HepG2 (cell line): ENCODE measurements at regions not wholly inside any gene's neighbourhood (a gene's known extent, or its start where the extent isn't known, plus 50 kb on each side); places are given as distances from the start of the nearest gene placed in this dataset.

Experiments
- ATAC-seq: fragments of 200-7000 bp; cut with Tn5 transposase; 3 replicates; pipeline ENCODE4 v1.9.1; 2020; ENCODE audit warnings: mild to moderate bottlenecking, moderate library complexity
- BruUV-seq: library from RNA; stranded (reverse); fragments of 400-500 nt; replicated peaks from 2 replicates; lab custom pipeline; 2021; lab: Mats Ljungman, UMichigan
- CTCF ChIA-PET: fragments of 300-600 bp; formaldehyde crosslinking; extraction: SDS; loops from one replicate; lab custom pipeline; 2021; ENCODE audit warnings: low total read pairs, inconsistent platforms, low intra/inter-chr PET ratio; lab: Yijun Ruan, JAX
- POLR2A ChIA-PET: fragments of 350-600 bp; sonication (Branson Sonifier 250); formaldehyde crosslinking; loops from one replicate; lab custom pipeline; 2020; ENCODE audit warnings: antibody characterized with exemption, inconsistent platforms; lab: Yijun Ruan, JAX
- DNase-seq: peaks from one replicate; pipeline ENCODE4 v3.0.0-alpha.2; 2015; ENCODE audit warnings: low spot score
- FAIRE-seq: peaks from 3 replicates; lab custom pipeline; 2011; peaks lifted over from hg19 to GRCh38; lab: Jason Lieb, UNC
- H2AFZ ChIP-seq: one replicate; pipeline ENCODE4 v1.6.1; 2011; ENCODE audit warnings: low read length, inconsistent platforms
- H3K27ac ChIP-seq: fragments of 300-600 bp; 3 replicates; pipeline ENCODE4 v1.8.0; 2011; ENCODE audit warnings: mixed run types, mild to moderate bottlenecking, mixed read lengths, low read length, inconsistent platforms; ENCODE audit not compliant: insufficient read depth; ENCODE audit errors: extremely low read length
- H3K27me3 ChIP-seq, 2 experiments: fragments of 200-600 bp in 1 of 2; 2 replicates in 1 of 2; 3 replicates in 1 of 2; pipeline versions ENCODE4 v1.6.0 to v1.8.0; 2011; ENCODE audit warnings: low read length in 2 of 2, mild to moderate bottlenecking in 2 of 2, moderate library complexity in 2 of 2, inconsistent platforms in 1 of 2; ENCODE audit not compliant: insufficient read depth in 2 of 2, control insufficient read depth in 1 of 2
- H3K36me3 ChIP-seq, 2 experiments: fragments of 200-600 bp in 1 of 2; replicated peaks in 1 of 2; 2 replicates in 1 of 2; 3 replicates in 1 of 2; pipeline versions ENCODE4 v1.5.1 to v1.8.0; 2011; ENCODE audit warnings: low read length in 2 of 2, inconsistent platforms in 1 of 2; ENCODE audit not compliant: insufficient read depth in 2 of 2, control insufficient read depth in 1 of 2
- H3K4me1 ChIP-seq: 2 replicates; pipeline ENCODE4 v1.5.1; 2012; ENCODE audit warnings: low read length, inconsistent platforms; ENCODE audit not compliant: insufficient read depth
- H3K4me2 ChIP-seq: 2 replicates; pipeline ENCODE4 v1.6.0; 2011; ENCODE audit warnings: low read depth, low read length, inconsistent platforms
- H3K4me3 ChIP-seq, 3 experiments: fragments of 200-600 bp in 1 of 3; sonication (generic), shearing (Covaris generic) in 1 of 3; replicated peaks in 1 of 3; 2 replicates each; pipeline ENCODE4 v1.5.1; 2011 to 2016; ENCODE audit warnings: low read length in 3 of 3, inconsistent platforms in 2 of 3, low read depth in 2 of 3, mild to moderate bottlenecking in 2 of 3, control low read depth in 1 of 3, mixed read lengths in 1 of 3; ENCODE audit not compliant: insufficient read depth in 1 of 3
- H3K79me2 ChIP-seq: one replicate; pipeline ENCODE4 v1.6.1; 2011; ENCODE audit warnings: low read length, inconsistent platforms; ENCODE audit not compliant: insufficient read depth
- H3K9ac ChIP-seq: 2 replicates; pipeline ENCODE4 v1.6.0; 2011; ENCODE audit warnings: mild to moderate bottlenecking, low read depth, low read length, inconsistent platforms; ENCODE audit not compliant: insufficient read depth
- H3K9me3 ChIP-seq: 2 replicates; pipeline ENCODE4 v1.5.1; 2012; ENCODE audit warnings: mild to moderate bottlenecking, low read length
- H4K20me1 ChIP-seq: 2 replicates; pipeline ENCODE4 v1.6.0; 2011; ENCODE audit warnings: inconsistent platforms, mild to moderate bottlenecking, low read length, moderate library complexity; ENCODE audit not compliant: insufficient read depth
- EZH2 ChIP-seq: conservative IDR thresholded peaks from 2 replicates; pipeline ENCODE4 v1.6.1; 2012; ENCODE audit warnings: mild to moderate bottlenecking, low read depth, low read length, moderate library complexity
- HNRNPK ChIP-seq: fragments of 200-400 bp; formaldehyde crosslinking; IDR thresholded peaks from 2 replicates; pipeline ENCODE4 v1.6.1; 2018; ENCODE audit warnings: low read length, low read depth, moderate library complexity, mild to moderate bottlenecking; ENCODE audit not compliant: poor library complexity, severe bottlenecking
- JARID2 ChIP-seq: sonication (generic); formaldehyde crosslinking; IDR thresholded peaks from 2 replicates; pipeline ENCODE4 v1.8.1; 2023; ENCODE audit warnings: missing genetic modification reagents, inconsistent platforms; ENCODE audit not compliant: insufficient replicate concordance
- KDM6A ChIP-seq: IDR thresholded peaks from 2 replicates; pipeline ENCODE4 v1.6.1; 2016; ENCODE audit warnings: low read depth
- TARDBP ChIP-seq: sonication (generic); formaldehyde crosslinking; IDR thresholded peaks from 2 replicates; pipeline ENCODE4 v1.8.0; 2022; ENCODE audit warnings: mild to moderate bottlenecking, missing genetic modification reagents
- ZNF263 ChIP-seq: sonication (generic); formaldehyde crosslinking; IDR thresholded peaks from 2 replicates; pipeline ENCODE4 v1.4.0; 2020; ENCODE audit warnings: missing genetic modification reagents
- ZNF33A ChIP-seq: sonication (generic); formaldehyde crosslinking; IDR thresholded peaks from 2 replicates; pipeline ENCODE4 v1.5.1; 2020; ENCODE audit warnings: missing genetic modification reagents, mild to moderate bottlenecking, moderate library complexity, borderline replicate concordance
- ZNF367 ChIP-seq: sonication (generic); formaldehyde crosslinking; IDR thresholded peaks from 2 replicates; pipeline ENCODE4 v1.4.0; 2020; ENCODE audit warnings: missing genetic modification reagents, borderline replicate concordance
- WGBS: methylation state at CpG from one replicate; pipeline ENCODE4 v1.1.6; 2017; ENCODE audit warnings: low lambda C conversion rate; 5-methylcytosine and 5-hydroxymethylcytosine counted together
- in situ Hi-C: cut with HindIII; loops from 2 replicates; pipeline ENCODE4 v1.10.0; 2017; ENCODE audit warnings: low pct_unique_long_range_greater_than_20kb; ENCODE audit not compliant: extremely low pct_ligation_motif_present
- intact Hi-C: fragments of 100-400 bp; cut with micrococcal nuclease; formaldehyde crosslinking; loops from one replicate; pipeline ENCODE4 v1.10.0; 2022; ENCODE audit not compliant: unreplicated experiment
- TF ChIP-seq, protein P1 (sequence below): sonication (generic); formaldehyde crosslinking; IDR thresholded peaks from 2 replicates; pipeline ENCODE4 v1.5.0; 2020; ENCODE audit warnings: mild to moderate bottlenecking, missing genetic modification reagents
- TF ChIP-seq, protein P2 (sequence below): sonication (generic); formaldehyde crosslinking; IDR thresholded peaks from 2 replicates; pipeline ENCODE4 v1.5.1; 2020; ENCODE audit warnings: mild to moderate bottlenecking, missing genetic modification reagents, moderate library complexity

DNA sequence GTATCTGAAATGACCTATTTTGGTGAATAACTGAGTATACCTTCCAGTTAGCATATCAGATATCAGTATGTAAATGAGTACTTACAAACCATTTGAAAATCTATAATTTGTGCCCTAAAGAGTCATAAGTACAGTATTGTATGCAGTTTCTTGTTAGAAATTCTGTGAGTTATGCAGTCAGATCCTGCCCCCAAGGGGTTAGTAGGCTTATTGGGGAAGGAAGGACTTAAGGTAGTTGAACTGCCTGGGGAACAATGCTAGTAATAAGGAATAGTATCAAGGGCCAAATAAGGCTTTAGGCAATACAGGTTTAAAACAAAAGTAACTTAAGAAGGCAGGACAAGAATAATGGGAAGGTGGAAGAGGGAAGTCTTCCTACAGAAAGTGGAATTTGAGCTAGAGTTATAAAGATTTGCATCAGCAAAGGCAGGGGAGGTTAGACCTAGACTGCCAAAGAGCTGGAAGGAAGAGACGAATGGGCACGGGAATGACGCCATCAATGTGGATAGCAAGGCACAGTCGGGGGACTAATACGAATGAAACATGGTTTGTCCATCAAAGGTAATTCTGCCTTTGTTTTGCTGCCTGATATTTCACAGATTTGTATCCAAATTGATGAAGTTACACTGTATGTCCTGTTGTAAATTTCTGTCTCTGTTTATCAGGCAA is 182.9 kb upstream of the DPYD start:
- Histone ChIP-seq H3K36me3 (no peaks in the 10 kb centered on the region), H3K4me1 (no peaks in the 10 kb centered on the region), H3K9me3 (peaks cover 20% of the 10 kb centered on the region), H3K27me3 (no peaks in the 10 kb centered on the region), H3K9ac (no peak overlapping the region), H2AFZ (no peak overlapping the region), H3K27ac (no peak overlapping the region), H4K20me1 (no peaks in the 10 kb centered on the region), H3K4me2 (no peak overlapping the region), H3K4me3 (no peak overlapping the region), H3K79me2 (no peaks in the 10 kb centered on the region)
- in situ Hi-C loops = no loop called here
- CTCF ChIA-PET = no interaction called here
- FAIRE-seq (no peak), DNase-seq (no peak), ATAC-seq (no peak)
- POLR2A ChIA-PET = no interaction called here
- WGBS = under 1% methylated on average over 5 of the region's 5 CpGs
- TF ChIP-seq ZNF367 (CRISPR knock-in tag) (no peak), KDM6A (CRISPR knock-in tag) (no peak), ZNF33A (CRISPR knock-in tag) (no peak)
- TF ChIP-seq, protein P1, sequence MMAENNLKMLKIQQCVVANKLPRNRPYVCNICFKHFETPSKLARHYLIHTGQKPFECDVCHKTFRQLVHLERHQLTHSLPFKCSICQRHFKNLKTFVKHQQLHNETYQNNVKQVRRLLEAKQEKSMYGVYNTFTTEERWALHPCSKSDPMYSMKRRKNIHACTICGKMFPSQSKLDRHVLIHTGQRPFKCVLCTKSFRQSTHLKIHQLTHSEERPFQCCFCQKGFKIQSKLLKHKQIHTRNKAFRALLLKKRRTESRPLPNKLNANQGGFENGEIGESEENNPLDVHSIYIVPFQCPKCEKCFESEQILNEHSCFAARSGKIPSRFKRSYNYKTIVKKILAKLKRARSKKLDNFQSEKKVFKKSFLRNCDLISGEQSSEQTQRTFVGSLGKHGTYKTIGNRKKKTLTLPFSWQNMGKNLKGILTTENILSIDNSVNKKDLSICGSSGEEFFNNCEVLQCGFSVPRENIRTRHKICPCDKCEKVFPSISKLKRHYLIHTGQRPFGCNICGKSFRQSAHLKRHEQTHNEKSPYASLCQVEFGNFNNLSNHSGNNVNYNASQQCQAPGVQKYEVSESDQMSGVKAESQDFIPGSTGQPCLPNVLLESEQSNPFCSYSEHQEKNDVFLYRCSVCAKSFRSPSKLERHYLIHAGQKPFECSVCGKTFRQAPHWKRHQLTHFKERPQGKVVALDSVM (CRISPR knock-in tag) = no peak
- intact Hi-C loops = no loop called here
- BruUV-seq = no TSS peak

DNA sequence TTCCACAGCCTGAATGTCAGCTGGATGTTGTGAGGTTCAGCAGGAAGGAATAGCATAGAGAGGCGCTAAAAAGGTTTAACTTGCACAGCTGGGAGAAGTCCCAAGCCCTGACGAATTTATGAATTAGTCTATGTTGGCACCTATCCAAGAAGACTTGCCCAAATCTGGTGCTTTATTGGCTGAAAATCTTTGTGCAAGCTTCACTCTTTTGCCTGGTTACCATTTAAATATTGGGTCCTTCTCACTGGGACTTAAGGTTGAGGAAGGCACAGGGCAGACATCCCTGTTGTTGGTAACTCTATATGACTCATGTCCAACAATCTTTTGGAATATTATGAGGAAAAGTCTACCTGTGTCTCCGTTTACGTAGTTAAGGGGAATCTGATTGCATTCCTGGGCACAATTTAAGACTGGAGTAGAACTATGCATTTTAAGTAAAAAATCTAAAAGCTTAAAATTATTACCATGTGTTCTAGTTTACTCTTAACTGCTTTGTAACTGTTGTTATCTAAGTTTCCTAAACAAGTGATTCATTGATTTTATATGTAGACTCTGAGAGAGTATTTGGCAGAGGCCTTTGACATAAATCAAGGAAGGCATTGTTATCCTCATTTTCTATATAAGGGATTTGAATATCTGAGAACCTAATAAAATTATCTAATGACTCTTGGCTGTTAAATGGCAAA is 181.7 kb upstream of the DPYD start:
- 0% methylated on average over 4 of the region's 4 CpGs for WGBS
- DNase-seq = no peak
- no peak for TF ChIP-seq JARID2 (CRISPR knock-in tag)
- TF ChIP-seq EZH2 = no peak
- no peak for TF ChIP-seq HNRNPK
- TF ChIP-seq ZNF263 (CRISPR knock-in tag) = no peak
- TF ChIP-seq TARDBP (CRISPR knock-in tag) = no peak
- TF ChIP-seq, protein P2, sequence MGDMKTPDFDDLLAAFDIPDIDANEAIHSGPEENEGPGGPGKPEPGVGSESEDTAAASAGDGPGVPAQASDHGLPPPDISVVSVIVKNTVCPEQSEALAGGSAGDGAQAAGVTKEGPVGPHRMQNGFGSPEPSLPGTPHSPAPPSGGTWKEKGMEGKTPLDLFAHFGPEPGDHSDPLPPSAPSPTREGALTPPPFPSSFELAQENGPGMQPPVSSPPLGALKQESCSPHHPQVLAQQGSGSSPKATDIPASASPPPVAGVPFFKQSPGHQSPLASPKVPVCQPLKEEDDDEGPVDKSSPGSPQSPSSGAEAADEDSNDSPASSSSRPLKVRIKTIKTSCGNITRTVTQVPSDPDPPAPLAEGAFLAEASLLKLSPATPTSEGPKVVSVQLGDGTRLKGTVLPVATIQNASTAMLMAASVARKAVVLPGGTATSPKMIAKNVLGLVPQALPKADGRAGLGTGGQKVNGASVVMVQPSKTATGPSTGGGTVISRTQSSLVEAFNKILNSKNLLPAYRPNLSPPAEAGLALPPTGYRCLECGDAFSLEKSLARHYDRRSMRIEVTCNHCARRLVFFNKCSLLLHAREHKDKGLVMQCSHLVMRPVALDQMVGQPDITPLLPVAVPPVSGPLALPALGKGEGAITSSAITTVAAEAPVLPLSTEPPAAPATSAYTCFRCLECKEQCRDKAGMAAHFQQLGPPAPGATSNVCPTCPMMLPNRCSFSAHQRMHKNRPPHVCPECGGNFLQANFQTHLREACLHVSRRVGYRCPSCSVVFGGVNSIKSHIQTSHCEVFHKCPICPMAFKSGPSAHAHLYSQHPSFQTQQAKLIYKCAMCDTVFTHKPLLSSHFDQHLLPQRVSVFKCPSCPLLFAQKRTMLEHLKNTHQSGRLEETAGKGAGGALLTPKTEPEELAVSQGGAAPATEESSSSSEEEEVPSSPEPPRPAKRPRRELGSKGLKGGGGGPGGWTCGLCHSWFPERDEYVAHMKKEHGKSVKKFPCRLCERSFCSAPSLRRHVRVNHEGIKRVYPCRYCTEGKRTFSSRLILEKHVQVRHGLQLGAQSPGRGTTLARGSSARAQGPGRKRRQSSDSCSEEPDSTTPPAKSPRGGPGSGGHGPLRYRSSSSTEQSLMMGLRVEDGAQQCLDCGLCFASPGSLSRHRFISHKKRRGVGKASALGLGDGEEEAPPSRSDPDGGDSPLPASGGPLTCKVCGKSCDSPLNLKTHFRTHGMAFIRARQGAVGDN (CRISPR knock-in tag) = no peak

More for the DNA sequence above, 181.7 kb upstream of the DPYD start:
- H3K79me2 ChIP-seq = no peaks in the 10 kb centered on the region
- no peaks in the 10 kb centered on the region for H3K36me3 ChIP-seq
- no peak overlapping the region for H3K9ac ChIP-seq
- in situ Hi-C loops (no loop called here), intact Hi-C loops (no loop called here)
- no peak overlapping the region for H3K4me3 ChIP-seq
- POLR2A ChIA-PET = no interaction called here
- no peaks in the 10 kb centered on the region for H3K27me3 ChIP-seq
- no peak overlapping the region for H3K27ac ChIP-seq
- BruUV-seq = no TSS peak
- no peak overlapping the region for H2AFZ ChIP-seq
- no peaks in the 10 kb centered on the region for H4K20me1 ChIP-seq
- H3K4me1 ChIP-seq = no peaks in the 10 kb centered on the region
- CTCF ChIA-PET = no interaction called here
- ATAC-seq (no peak), FAIRE-seq (no peak)
- no peak overlapping the region for H3K4me2 ChIP-seq
- peaks cover 11% of the 10 kb centered on the region for H3K9me3 ChIP-seq
